HCT116 (cell line): ENCODE measurements at regions not wholly inside any gene's neighbourhood (a gene's known extent, or its start where the extent isn't known, plus 50 kb on each side); places are given as distances from the start of the nearest gene placed in this dataset.
A peak's percentile ranks its signal among the peaks of the same experiment; 100 is the strongest.

Source experiments
- ATAC-seq: fragments of 200-7000 bp; cut with Tn5 transposase; 2 replicates; pipeline ENCODE4 v1.9.1; 2020; ENCODE audit warnings: mild to moderate bottlenecking, moderate library complexity
- BruUV-seq: library from RNA; stranded (reverse); fragments of 400-500 nt; replicated peaks from 2 replicates; lab custom pipeline; 2021; lab: Mats Ljungman, UMichigan
- CTCF ChIA-PET: fragments of 300-600 bp; sonication (Branson Sonifier 250); formaldehyde crosslinking; loops from one replicate; lab custom pipeline; 2021; ENCODE audit warnings: antibody characterized with exemption; lab: Charles Lee
- POLR2A ChIA-PET: fragments of 300-600, 350-600 bp; sonication (Branson Sonifier 250); formaldehyde crosslinking; loops from one replicate; lab custom pipeline; 2021; ENCODE audit warnings: antibody characterized with exemption; lab: Charles Lee
- RAD21 ChIA-PET, 2 experiments: fragments of 300-600 bp; sonication (Branson Sonifier 250); formaldehyde crosslinking; loops; one replicate each; lab custom pipeline; 2023; ENCODE audit warnings: low total read pairs in 2 of 2; ENCODE audit not compliant: uncharacterized antibody in 2 of 2, unreplicated experiment in 2 of 2, low non-redundant PET in 1 of 2; lab: Charles Lee
- DNase-seq: peaks from one replicate; pipeline ENCODE4 v3.0.0-alpha.2; 2010; ENCODE audit warnings: low read depth, low spot score
- H2AFZ ChIP-seq: fragments of 200-600 bp; shearing (Covaris generic), sonication (generic); 2 replicates; pipeline ENCODE4 v1.6.1; 2017; ENCODE audit warnings: low read depth, mixed run types, mixed read lengths, antibody characterized with exemption, low read length; ENCODE audit not compliant: poor library complexity, severe bottlenecking
- H3K27ac ChIP-seq: 2 replicates; pipeline ENCODE4 v1.5.1; 2012; ENCODE audit warnings: low read depth, low read length
- H3K27me3 ChIP-seq: fragments of 200-600 bp; sonication (generic); 2 replicates; pipeline ENCODE4 v1.6.1; 2016; ENCODE audit warnings: mixed run types, low read length, mixed read lengths; ENCODE audit not compliant: insufficient read depth
- H3K36me3 ChIP-seq, 2 experiments: fragments of 200-500 bp in 1 of 2; fragments of 200-600 bp in 1 of 2; sonication (Bioruptor generic) in 1 of 2; sonication (generic) in 1 of 2; 2 replicates each; pipeline versions ENCODE4 v1.5.1 to v1.6.1; 2014 to 2016; ENCODE audit warnings: low read length in 2 of 2, inconsistent platforms in 1 of 2, mixed read lengths in 1 of 2, mixed run types in 1 of 2; ENCODE audit not compliant: insufficient read depth in 2 of 2, control insufficient read depth in 1 of 2
- H3K4me1 ChIP-seq, 2 experiments: fragments of 200-600 bp in 1 of 2; sonication (generic) in 1 of 2; 2 replicates each; pipeline versions ENCODE4 v1.5.1 to v1.6.1; 2012 to 2017; ENCODE audit warnings: low read length in 2 of 2, inconsistent platforms in 1 of 2, mild to moderate bottlenecking in 1 of 2, mixed read lengths in 1 of 2, mixed run types in 1 of 2, moderate library complexity in 1 of 2; ENCODE audit not compliant: insufficient read depth in 2 of 2, control insufficient read depth in 1 of 2
- H3K4me2 ChIP-seq: fragments of 200-600 bp; sonication (generic); 2 replicates; pipeline ENCODE4 v1.6.1; 2017; ENCODE audit warnings: mixed run types, low read length, mixed read lengths
- H3K4me3 ChIP-seq, 2 experiments: fragments of 200-600 bp in 1 of 2; sonication (generic) in 1 of 2; replicated peaks in 1 of 2; 2 replicates each; pipeline ENCODE4 v1.5.1; 2011 to 2016; ENCODE audit warnings: low read length in 2 of 2, control low read depth in 1 of 2, low read depth in 1 of 2, mild to moderate bottlenecking in 1 of 2, mixed read lengths in 1 of 2, mixed run types in 1 of 2
- H3K79me2 ChIP-seq: fragments of 200-600 bp; sonication (generic); 2 replicates; pipeline ENCODE4 v1.6.1; 2017; ENCODE audit warnings: mild to moderate bottlenecking, mixed run types, low read length, moderate library complexity, mixed read lengths; ENCODE audit not compliant: insufficient read depth
- H3K9ac ChIP-seq: fragments of 200-600 bp; sonication (generic); 2 replicates; pipeline ENCODE4 v1.6.1; 2016; ENCODE audit warnings: low read length, mixed read lengths
- H3K9me2 ChIP-seq: fragments of 200-600 bp; sonication (generic), shearing (Covaris generic); 2 replicates; pipeline ENCODE4 v1.6.1; 2017; ENCODE audit warnings: mixed run types, mild to moderate bottlenecking, moderate library complexity; ENCODE audit not compliant: insufficient read depth
- H3K9me3 ChIP-seq, 2 experiments: fragments of 200-500 bp in 1 of 2; fragments of 200-600 bp in 1 of 2; sonication (Bioruptor generic) in 1 of 2; sonication (generic) in 1 of 2; 2 replicates each; pipeline ENCODE4 v1.6.1; 2014 to 2017; ENCODE audit warnings: low read length in 2 of 2, mixed read lengths in 2 of 2, inconsistent platforms in 1 of 2, low read depth in 1 of 2, mild to moderate bottlenecking in 1 of 2, mixed run types in 1 of 2, moderate library complexity in 1 of 2; ENCODE audit not compliant: control insufficient read depth in 1 of 2, insufficient read depth in 1 of 2
- H4K20me1 ChIP-seq: fragments of 200-600 bp; sonication (generic), shearing (Covaris generic); 2 replicates; pipeline ENCODE4 v1.6.1; 2017; ENCODE audit warnings: mixed run types, mild to moderate bottlenecking, moderate library complexity; ENCODE audit not compliant: insufficient read depth
- CTCF ChIP-seq, 3 experiments: fragments of 200-600 bp in 1 of 3; sonication (generic) in 1 of 3; IDR thresholded peaks in 2 of 3; conservative IDR thresholded peaks in 1 of 3; 2 replicates each; pipeline ENCODE4 v1.5.1; 2012 to 2017; ENCODE audit warnings: low read depth in 2 of 3, low read length in 2 of 3, antibody characterized with exemption in 1 of 3, borderline replicate concordance in 1 of 3, control low read depth in 1 of 3, mild to moderate bottlenecking in 1 of 3, mixed read lengths in 1 of 3, mixed run types in 1 of 3, moderate library complexity in 1 of 3; ENCODE audit not compliant: insufficient read depth in 1 of 3
- FOSL1 ChIP-seq: IDR thresholded peaks from 2 replicates; pipeline ENCODE4 v1.6.1; 2012; ENCODE audit warnings: low read depth
- JUND ChIP-seq: IDR thresholded peaks from 2 replicates; pipeline ENCODE4 v1.6.1; 2012
- MAX ChIP-seq: IDR thresholded peaks from 2 replicates; pipeline ENCODE4 v1.6.1; 2012
- RAD21 ChIP-seq: IDR thresholded peaks from 2 replicates; pipeline ENCODE4 v1.6.1; 2012; ENCODE audit warnings: low read depth, mild to moderate bottlenecking
- SIN3A ChIP-seq: IDR thresholded peaks from 2 replicates; pipeline ENCODE4 v1.6.1; 2012; ENCODE audit warnings: low read depth
- intact Hi-C: fragments of 100-400 bp; cut with micrococcal nuclease; formaldehyde crosslinking; loops from 2 replicates; pipeline ENCODE4 v1.10.0; 2022

- TF ChIP-seq CTCF (IDR thresholded peaks at IDR 0.05 in 2 of 3, conservative IDR thresholded peaks at IDR 0.05 in 1 of 3; ENCODE audit: borderline replicate concordance in 1 of 3, insufficient read depth in 1 of 3, low read depth in 2 of 3, low read length in 2 of 3) (no peak), JUND (no peak), MAX (no peak)
Observed at GRCh38 chr18:75344615-75345014, 82.9 kb downstream of the SMIM21 start (continued).

GRCh38 chr18:75344161-75344560, 83.3 kb downstream of the SMIM21 start:
- Histone ChIP-seq H3K4me3 (no peak overlapping the region), H3K27me3 (no peaks in the 10 kb centered on the region)
- intact Hi-C loops: no loop called here

More at GRCh38 chr18:75344161-75344560, 83.3 kb downstream of the SMIM21 start:
- DNase-seq: no peak
- 0 out of 2 replicates have a peak, but pooled peaks have one; percentile 38 for ATAC-seq
- H3K27ac ChIP-seq: no peak overlapping the region
- no TSS peak for BruUV-seq
- ChIA-PET CTCF (no interaction called here), POLR2A (no interaction called here), RAD21 (no interaction called here)
- no peaks in the 10 kb centered on the region for H3K4me1 ChIP-seq
- H3K9me2 ChIP-seq: no peaks in the 10 kb centered on the region
- H2AFZ ChIP-seq: no peak overlapping the region
- no peaks in the 10 kb centered on the region for H3K9me3 ChIP-seq
- H3K36me3 ChIP-seq: no peaks in the 10 kb centered on the region
- no peak overlapping the region for H3K4me2 ChIP-seq
- TF ChIP-seq JUND (no peak), RAD21 (peak; percentile 31; the same call in 1 of the 2 replicates), SIN3A (no peak), CTCF (IDR thresholded peaks at IDR 0.05 in 2 of 3, conservative IDR thresholded peaks at IDR 0.05 in 1 of 3; ENCODE audit: borderline replicate concordance in 1 of 3, insufficient read depth in 1 of 3, low read depth in 2 of 3, low read length in 2 of 3) (peak in 2 of 3 experiments; percentile 6 to 24; a peak in 2 of 6 replicates), FOSL1 (no peak)
- H3K9ac ChIP-seq: no peak overlapping the region
- no peaks in the 10 kb centered on the region for H3K79me2 ChIP-seq
- no peaks in the 10 kb centered on the region for H4K20me1 ChIP-seq
